RWPE1 (cell line): ENCODE measurements at regions not wholly inside any gene's neighbourhood (a gene's known extent, or its start where the extent isn't known, plus 50 kb on each side); places are given as distances from the start of the nearest gene placed in this dataset.

Experiments used
- CTCF ChIA-PET: fragments of 350-600 bp; sonication (Branson Sonifier 250); formaldehyde crosslinking; extraction: SDS; loops from one replicate; lab custom pipeline; 2021; lab: Yijun Ruan, JAX
- POLR2A ChIA-PET: fragments of 400-600 bp; formaldehyde crosslinking; extraction: SDS; loops from one replicate; lab custom pipeline; 2020; ENCODE audit warnings: antibody characterized with exemption; ENCODE audit not compliant: low non-redundant PET; lab: Yijun Ruan, JAX
- DNase-seq: peaks from one replicate; pipeline ENCODE4 v3.0.0; 2012; ENCODE audit warnings: low spot score
- H3K27ac ChIP-seq: fragments of 450-650 bp; 2 replicates; pipeline ENCODE4 v1.5.1; 2017
- CTCF ChIP-seq: fragments of 450-650 bp; conservative IDR thresholded peaks from 2 replicates; pipeline ENCODE4 v1.5.1; 2017; ENCODE audit warnings: low read depth, mild to moderate bottlenecking

GRCh38 chr1:209446356-209446755 lies 137.2 kb upstream of the CAMK1G start:
- CTCF ChIA-PET = no interaction called here

DNA sequence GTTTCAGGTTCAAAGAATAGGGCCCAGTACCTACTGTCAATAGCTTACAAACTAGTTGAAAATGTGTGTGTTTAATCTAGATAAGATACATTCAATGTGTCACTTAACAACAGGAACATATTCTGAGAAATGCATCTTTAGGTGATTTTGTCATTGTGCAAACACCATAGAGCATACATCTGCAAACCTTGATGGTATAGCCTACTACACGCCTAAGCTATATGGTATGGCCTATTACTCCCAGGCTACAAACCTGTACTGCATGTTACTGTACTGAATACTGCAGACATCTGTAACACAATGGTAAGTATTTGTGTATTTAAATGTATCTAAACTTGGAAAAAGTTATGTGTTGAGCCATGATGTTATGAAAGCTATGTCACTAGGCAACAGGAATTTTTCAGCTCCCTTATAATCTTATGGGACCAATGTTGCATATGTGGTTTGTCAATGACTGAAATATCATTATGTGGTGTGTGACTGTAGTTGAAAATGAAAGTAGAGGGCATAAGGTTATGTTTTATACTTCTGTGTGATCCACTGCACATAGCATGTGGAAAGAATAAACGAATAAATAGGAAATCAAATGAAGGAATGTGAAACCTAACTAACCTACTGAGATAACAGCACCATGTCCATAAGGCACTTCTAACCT lies 129.0 kb upstream of the CAMK1G start:
- H3K27ac ChIP-seq = no peak overlapping the region
- POLR2A ChIA-PET = no interaction called here
- no peak for DNase-seq
- no peak for TF ChIP-seq CTCF
- CTCF ChIA-PET = no interaction called here

More at GRCh38 chr1:209446356-209446755, 137.2 kb upstream of the CAMK1G start:
- no peak for DNase-seq
- POLR2A ChIA-PET = no interaction called here
- TF ChIP-seq CTCF = no peak
- no peak overlapping the region for H3K27ac ChIP-seq

DNA sequence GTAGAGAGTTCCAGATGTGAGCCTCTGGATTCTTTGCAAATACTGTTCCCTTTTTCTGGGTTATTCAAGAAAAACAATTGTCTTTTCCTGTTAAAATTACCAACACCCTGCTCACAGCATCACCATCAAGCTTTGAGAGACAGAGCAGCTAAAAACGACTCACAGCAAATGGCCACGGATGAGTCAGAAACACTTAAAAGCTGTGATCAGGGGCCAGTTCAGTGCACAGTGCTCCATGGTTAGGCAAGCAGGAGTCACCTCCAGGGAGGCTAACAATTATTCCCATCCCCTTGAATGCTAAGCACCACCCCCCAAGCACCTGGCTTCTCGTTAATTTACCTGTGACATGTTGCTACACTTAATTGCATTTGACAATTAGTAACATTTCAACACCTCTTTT lies 128.4 kb upstream of the CAMK1G start:
- ChIA-PET CTCF (no interaction called here), POLR2A (no interaction called here)
- no peak for TF ChIP-seq CTCF

DNA sequence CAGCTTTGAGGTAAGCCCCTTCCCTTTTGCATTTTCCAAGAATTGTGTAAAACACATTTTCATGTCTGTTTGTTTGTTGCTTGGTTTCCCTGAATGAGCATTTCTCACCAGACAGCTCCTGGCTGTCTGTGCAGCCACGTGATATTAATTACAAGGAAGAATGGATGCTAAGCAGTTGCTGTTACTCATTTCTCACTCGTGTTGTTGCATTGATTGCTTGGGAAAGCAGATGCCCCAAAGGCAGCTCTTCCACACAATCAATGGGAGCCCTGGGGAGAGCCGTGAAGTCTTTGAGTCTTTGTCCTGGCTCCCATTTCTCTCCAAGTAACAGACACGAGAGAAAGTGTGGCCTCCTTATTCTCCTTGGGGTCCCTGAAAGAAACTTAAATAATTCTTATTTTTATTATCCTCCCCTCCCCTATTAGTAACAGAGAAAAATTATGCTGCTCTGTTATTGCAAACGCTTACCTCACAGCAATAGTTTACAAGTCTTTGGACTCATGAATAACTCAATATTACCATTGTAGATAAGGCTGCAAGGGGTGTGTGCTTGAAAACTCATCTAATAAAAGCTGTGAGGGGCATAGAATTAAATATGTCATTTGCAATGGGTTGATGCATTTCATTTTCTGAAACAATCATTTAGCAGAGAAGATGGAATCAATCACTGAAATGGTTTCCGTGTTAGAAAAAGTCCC lies 127.7 kb upstream of the CAMK1G start:
- TF ChIP-seq CTCF = no peak
- no peak for DNase-seq
- ChIA-PET POLR2A (no interaction called here), CTCF (no interaction called here)
- H3K27ac ChIP-seq = no peak overlapping the region

More for the DNA sequence above, 128.4 kb upstream of the CAMK1G start:
- no peak overlapping the region for H3K27ac ChIP-seq
- DNase-seq = no peak

DNA sequence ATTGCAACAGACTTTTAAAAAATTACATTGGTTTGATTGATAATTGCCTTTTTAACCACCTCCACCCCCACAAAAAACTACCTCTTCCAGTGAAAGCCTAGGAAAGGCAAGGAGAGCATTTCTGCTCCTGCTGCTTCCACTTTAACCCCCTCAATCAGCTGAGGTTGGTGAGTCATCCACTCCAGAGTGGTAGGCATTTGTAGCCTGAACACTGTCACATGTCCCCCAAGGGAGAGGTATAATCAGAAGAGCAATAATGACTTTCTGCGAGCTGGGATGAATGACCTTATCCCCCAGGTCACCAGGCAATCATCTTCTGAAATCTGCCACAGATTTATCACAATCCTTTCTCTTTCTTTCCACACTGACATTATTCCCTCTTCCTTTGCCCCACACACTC lies 126.6 kb upstream of the CAMK1G start:
- no peak for DNase-seq
- ChIA-PET POLR2A (no interaction called here), CTCF (no interaction called here)
- TF ChIP-seq CTCF = no peak
- no peak overlapping the region for H3K27ac ChIP-seq

- ChIA-PET POLR2A (no interaction called here), CTCF (no interaction called here)
- H3K27ac ChIP-seq = no peak overlapping the region
- no peak for DNase-seq
- no peak for TF ChIP-seq CTCF
Observed at GRCh38 chr1:209457401-209458125, 126.0 kb upstream of the CAMK1G start.
